ENCODE measurements at regions not wholly inside any gene's neighbourhood (a gene's known extent, or its start where the extent isn't known, plus 50 kb on each side); places are given as distances from the start of the nearest gene placed in this dataset.

GRCh38 chr9:7287986-7288385 lies 511.6 kb downstream of the DMAC1 start:
- DNase-seq, result no peak

- DNase-seq, result no peak
Measured at GRCh38 chr9:7287065-7287464, 512.5 kb downstream of the DMAC1 start.

GRCh38 chr9:7286101-7286500 lies 513.5 kb downstream of the DMAC1 start:
- no peak for DNase-seq

- no peak for DNase-seq
Measured at GRCh38 chr9:7285199-7285598, 514.4 kb downstream of the DMAC1 start.

GRCh38 chr9:7284517-7284916 lies 515.1 kb downstream of the DMAC1 start:
- DNase-seq, result no peak

- no peak for DNase-seq
Measured at GRCh38 chr9:7284117-7284516, 515.5 kb downstream of the DMAC1 start.

- DNase-seq, result no peak
Measured at GRCh38 chr9:7273575-7273974, 515.8 kb downstream of the KDM4C start.

- no peak for DNase-seq
Measured at GRCh38 chr9:7266911-7267595, 509.3 kb downstream of the KDM4C start.

- DNase-seq, result no peak
Measured at GRCh38 chr9:7265181-7265580, 507.4 kb downstream of the KDM4C start.

GRCh38 chr9:7259544-7260241 lies 501.9 kb downstream of the KDM4C start:
- DNase-seq, result no peak

- DNase-seq, result no peak
Measured at GRCh38 chr9:7258688-7259396, 501.1 kb downstream of the KDM4C start.

GRCh38 chr9:7246917-7247522 lies 489.2 kb downstream of the KDM4C start:
- no peak for DNase-seq

- no peak for DNase-seq
Measured at GRCh38 chr9:7245976-7246580, 488.3 kb downstream of the KDM4C start.

- DNase-seq, result no peak
Measured at GRCh38 chr9:7243838-7244237, 486.1 kb downstream of the KDM4C start.

GRCh38 chr9:7242126-7242525 lies 484.4 kb downstream of the KDM4C start:
- no peak for DNase-seq

GRCh38 chr9:7241694-7242093 lies 483.9 kb downstream of the KDM4C start:
- DNase-seq, result no peak

GRCh38 chr9:7240569-7241311 lies 483.0 kb downstream of the KDM4C start:
- no peak for DNase-seq

GRCh38 chr9:7239708-7240107 lies 481.9 kb downstream of the KDM4C start:
- no peak for DNase-seq

GRCh38 chr9:7238247-7238637 lies 480.5 kb downstream of the KDM4C start:
- no peak for DNase-seq

- DNase-seq, result no peak
Measured at GRCh38 chr9:7237473-7238246, 479.9 kb downstream of the KDM4C start.

GRCh38 chr9:7236186-7236585 lies 478.4 kb downstream of the KDM4C start:
- no peak for DNase-seq

- no peak for DNase-seq
Measured at GRCh38 chr9:7234144-7234543, 476.4 kb downstream of the KDM4C start.

All from NCI-H1694 treated with DMSO at 0.1 percent for 48 hours (cell line).